ENCODE measurements at regions not wholly inside any gene's neighbourhood (a gene's known extent, or its start where the extent isn't known, plus 50 kb on each side); places are given as distances from the start of the nearest gene placed in this dataset.

- in situ Hi-C loops (cut with MboI): no loop called here
- WGBS (ENCODE audit: insufficient coverage, insufficient replicate concordance, low lambda C conversion rate, missing lambda C conversion rate): 3% methylated on average over 2 of the region's 2 CpGs
- H3K4me3 ChIP-seq: no peak overlapping the region
- no peak overlapping the region for H2AFZ ChIP-seq (ENCODE audit: control insufficient read depth, low read depth, low read length)
- ChIA-PET RAD21 (ENCODE audit: unreplicated experiment) (no interaction called here), SMC1A (ENCODE audit: uncharacterized antibody, unreplicated experiment) (no interaction called here), CTCF (no interaction called here), POLR2A (no interaction called here)
- FAIRE-seq (no peak), DNase-seq (ENCODE audit: low read depth, low spot score) (no peak), ATAC-seq (no peak)
- no peaks in the 10 kb centered on the region for H3K4me1 ChIP-seq (ENCODE audit: control insufficient read depth, insufficient read depth, low read length)
- H3K79me2 ChIP-seq (ENCODE audit: control insufficient read depth, insufficient read depth, low read length): no peaks in the 10 kb centered on the region
- no peaks in the 10 kb centered on the region for H4K20me1 ChIP-seq (ENCODE audit: control insufficient read depth, insufficient read depth)
- no peak overlapping the region for H3K4me2 ChIP-seq (ENCODE audit: control insufficient read depth, insufficient read depth)
- TF ChIP-seq YBX1 (IDR thresholded peaks at IDR 0.05) (no peak), EGR1 (IDR thresholded peaks at IDR 0.05; ENCODE audit: borderline replicate concordance in 1 of 2, low read depth in 2 of 2, low read length in 2 of 2) (no peak), HCFC1 (IDR thresholded peaks at IDR 0.05; ENCODE audit: low read length) (no peak), POLR2AphosphoS5 (IDR thresholded peaks at IDR 0.05; ENCODE audit: low read length) (no peak), HDAC6 (IDR thresholded peaks at IDR 0.05; ENCODE audit: unreplicated experiment) (no peak), STAT3 (IDR thresholded peaks at IDR 0.05; ENCODE audit: low read depth, low read length) (no peak), E4F1 (IDR thresholded peaks at IDR 0.05; ENCODE audit: borderline replicate concordance, partially characterized antibody) (no peak), IKZF2 (IDR thresholded peaks at IDR 0.05) (no peak), TARDBP (IDR thresholded peaks at IDR 0.05; ENCODE audit: borderline replicate concordance) (no peak), PAX5 (IDR thresholded peaks at IDR 0.05; ENCODE audit: borderline replicate concordance, low read depth, low read length) (no peak), BRCA1 (IDR thresholded peaks at IDR 0.05; ENCODE audit: low read depth, low read length) (no peak), JUND (IDR thresholded peaks at IDR 0.05; ENCODE audit: low read depth, low read length) (no peak), ZNF592 (IDR thresholded peaks at IDR 0.05) (no peak), NFXL1 (IDR thresholded peaks at IDR 0.05; ENCODE audit: borderline replicate concordance) (no peak)
- intact Hi-C loops (cut with micrococcal nuclease; ENCODE audit: unreplicated experiment): no loop called here
- H3K9ac ChIP-seq (ENCODE audit: control insufficient read depth, insufficient read depth, low read length): no peak overlapping the region
- H3K9me3 ChIP-seq (replicated peaks; ENCODE audit: control insufficient read depth, insufficient read depth, low read length): no peaks in the 10 kb centered on the region
- no peaks in the 10 kb centered on the region for H3K36me3 ChIP-seq (ENCODE audit: control insufficient read depth in 2 of 2, insufficient read depth in 2 of 2, low read length in 1 of 2)
- H3K27ac ChIP-seq (ENCODE audit: control insufficient read depth, insufficient read depth): no peak overlapping the region
- BruUV-seq (replicated peaks): no TSS peak
- H3K27me3 ChIP-seq (replicated peaks in 1 of 2; ENCODE audit: control insufficient read depth in 2 of 2, insufficient read depth in 2 of 2, low read length in 1 of 2): no peaks in the 10 kb centered on the region
These were observed 138.7 kb upstream of the CADM2 start for GRCh38 chr3:84820126-84820525.
